ENCODE measurements at regions not wholly inside any gene's neighbourhood (a gene's known extent, or its start where the extent isn't known, plus 50 kb on each side); places are given as distances from the start of the nearest gene placed in this dataset.

DNA sequence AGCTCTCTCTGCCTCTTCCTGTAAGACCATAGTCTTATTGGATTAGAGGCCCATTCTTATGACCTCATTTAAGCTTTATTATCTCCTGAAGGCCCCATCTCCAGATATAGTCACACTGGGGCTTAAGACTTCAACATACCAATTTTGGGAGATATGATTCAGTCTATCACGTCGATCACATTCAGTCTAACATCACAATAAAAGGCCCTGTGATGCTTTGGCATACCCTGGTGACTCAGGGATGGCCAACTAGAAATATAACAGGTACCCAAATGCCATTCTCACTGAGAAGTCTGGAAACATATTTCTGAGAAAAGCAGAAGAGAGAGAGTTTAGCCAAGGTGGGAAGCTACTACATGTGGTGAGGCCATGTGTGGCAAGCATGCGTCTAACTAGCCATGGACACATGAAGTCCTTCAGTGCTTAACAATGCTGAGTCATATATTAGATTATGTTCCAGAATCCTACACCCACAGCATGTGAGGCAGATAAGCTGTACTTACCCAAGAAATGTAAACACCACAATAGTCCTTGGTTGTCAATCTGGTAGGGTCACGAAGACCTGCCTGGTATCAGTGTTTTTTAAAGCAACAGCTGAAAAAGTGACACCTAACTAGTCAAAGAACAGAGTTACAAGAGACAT lies 485.1 kb downstream of the FOXO1 start:
- TF ChIP-seq, protein P1, sequence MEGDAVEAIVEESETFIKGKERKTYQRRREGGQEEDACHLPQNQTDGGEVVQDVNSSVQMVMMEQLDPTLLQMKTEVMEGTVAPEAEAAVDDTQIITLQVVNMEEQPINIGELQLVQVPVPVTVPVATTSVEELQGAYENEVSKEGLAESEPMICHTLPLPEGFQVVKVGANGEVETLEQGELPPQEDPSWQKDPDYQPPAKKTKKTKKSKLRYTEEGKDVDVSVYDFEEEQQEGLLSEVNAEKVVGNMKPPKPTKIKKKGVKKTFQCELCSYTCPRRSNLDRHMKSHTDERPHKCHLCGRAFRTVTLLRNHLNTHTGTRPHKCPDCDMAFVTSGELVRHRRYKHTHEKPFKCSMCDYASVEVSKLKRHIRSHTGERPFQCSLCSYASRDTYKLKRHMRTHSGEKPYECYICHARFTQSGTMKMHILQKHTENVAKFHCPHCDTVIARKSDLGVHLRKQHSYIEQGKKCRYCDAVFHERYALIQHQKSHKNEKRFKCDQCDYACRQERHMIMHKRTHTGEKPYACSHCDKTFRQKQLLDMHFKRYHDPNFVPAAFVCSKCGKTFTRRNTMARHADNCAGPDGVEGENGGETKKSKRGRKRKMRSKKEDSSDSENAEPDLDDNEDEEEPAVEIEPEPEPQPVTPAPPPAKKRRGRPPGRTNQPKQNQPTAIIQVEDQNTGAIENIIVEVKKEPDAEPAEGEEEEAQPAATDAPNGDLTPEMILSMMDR (IDR thresholded peaks at IDR 0.05; ENCODE audit: poor library complexity) = no peak
- TF ChIP-seq EZH2phosphoT487 (IDR thresholded peaks at IDR 0.05; ENCODE audit: low read depth, severe bottlenecking, unreplicated experiment) = no peak
- TF ChIP-seq EZH2 (IDR thresholded peaks at IDR 0.05; ENCODE audit: borderline replicate concordance) = no peak
